Trophoblast cell (in vitro differentiated cells and primary cell): ENCODE measurements at regions not wholly inside any gene's neighbourhood (a gene's known extent, or its start where the extent isn't known, plus 50 kb on each side); places are given as distances from the start of the nearest gene placed in this dataset.

ENCODE experiments used
- DNase-seq, 2 donors: peaks; one replicate each; pipeline ENCODE4 v3.0.0-alpha.2; 2016
- H2AFZ ChIP-seq: 2 replicates; pipeline ENCODE4 v1.6.1; 2013; ENCODE audit warnings: low read length, moderate library complexity, mild to moderate bottlenecking; ENCODE audit not compliant: insufficient read depth, poor library complexity
- H2AK5ac ChIP-seq: 2 replicates; pipeline ENCODE4 v1.6.1; 2013; ENCODE audit warnings: mild to moderate bottlenecking, low read length
- H2BK120ac ChIP-seq: 2 replicates; pipeline ENCODE4 v1.6.1; 2013; ENCODE audit warnings: low read length, mild to moderate bottlenecking, moderate library complexity; ENCODE audit not compliant: insufficient read depth, poor library complexity
- H2BK12ac ChIP-seq: 2 replicates; pipeline ENCODE4 v1.6.1; 2013; ENCODE audit warnings: mild to moderate bottlenecking, low read length, moderate library complexity
- H2BK5ac ChIP-seq: 2 replicates; pipeline ENCODE4 v1.6.1; 2013; ENCODE audit warnings: low read length, low read depth, moderate library complexity, mild to moderate bottlenecking; ENCODE audit not compliant: poor library complexity
- H3K14ac ChIP-seq: 2 replicates; pipeline ENCODE4 v1.6.1; 2013; ENCODE audit warnings: mild to moderate bottlenecking, low read length
- H3K18ac ChIP-seq: 2 replicates; pipeline ENCODE4 v1.6.1; 2013; ENCODE audit warnings: mild to moderate bottlenecking, low read length
- H3K23ac ChIP-seq: 2 replicates; pipeline ENCODE4 v1.6.1; 2013; ENCODE audit warnings: low read length
- H3K27ac ChIP-seq: 2 replicates; pipeline ENCODE4 v1.5.1; 2013; ENCODE audit warnings: low read depth, mild to moderate bottlenecking, inconsistent platforms, low read length, moderate library complexity
- H3K27me3 ChIP-seq: 2 replicates; pipeline ENCODE4 v1.6.1; 2013; ENCODE audit warnings: inconsistent platforms, mild to moderate bottlenecking, low read length, moderate library complexity; ENCODE audit not compliant: insufficient read depth
- H3K36me3 ChIP-seq, 2 experiments: 1 replicate in 1 of 2; 2 replicates in 1 of 2; pipeline ENCODE4 v1.6.1; 2013; ENCODE audit warnings: low read length in 2 of 2, mild to moderate bottlenecking in 2 of 2, moderate library complexity in 1 of 2; ENCODE audit not compliant: insufficient read depth in 2 of 2, control insufficient read depth in 1 of 2
- H3K4ac ChIP-seq: 2 replicates; pipeline ENCODE4 v1.6.1; 2013; ENCODE audit warnings: low read depth, mild to moderate bottlenecking, low read length, moderate library complexity
- H3K4me1 ChIP-seq, 2 experiments: 1 replicate in 1 of 2; 2 replicates in 1 of 2; pipeline ENCODE4 v1.6.1; 2013; ENCODE audit warnings: low read length in 2 of 2, mild to moderate bottlenecking in 2 of 2, moderate library complexity in 1 of 2; ENCODE audit not compliant: insufficient read depth in 2 of 2, control insufficient read depth in 1 of 2
- H3K4me2 ChIP-seq: 2 replicates; pipeline ENCODE4 v1.6.1; 2013; ENCODE audit warnings: inconsistent platforms, mild to moderate bottlenecking, low read length, moderate library complexity
- H3K4me3 ChIP-seq: 2 replicates; pipeline ENCODE4 v1.5.1; 2013; ENCODE audit warnings: mild to moderate bottlenecking, low read depth, low read length, inconsistent platforms
- H3K79me1 ChIP-seq: one replicate; pipeline ENCODE4 v1.6.1; 2013; ENCODE audit warnings: low read length
- H3K79me2 ChIP-seq: 2 replicates; pipeline ENCODE4 v1.6.1; 2013; ENCODE audit warnings: low read length, mild to moderate bottlenecking; ENCODE audit not compliant: control insufficient read depth, insufficient read depth, poor library complexity
- H3K9ac ChIP-seq: 2 replicates; pipeline ENCODE4 v1.6.1; 2013; ENCODE audit warnings: mild to moderate bottlenecking, low read length
- H3K9me3 ChIP-seq: 2 replicates; pipeline ENCODE4 v1.6.1; 2013; ENCODE audit warnings: low read depth, mild to moderate bottlenecking, control low read depth, inconsistent platforms, low read length; ENCODE audit not compliant: insufficient read depth
- H4K12ac ChIP-seq: 2 replicates; pipeline ENCODE4 v1.6.1; 2013; ENCODE audit warnings: low read depth, mild to moderate bottlenecking, low read length, moderate library complexity
- H4K8ac ChIP-seq: 2 replicates; pipeline ENCODE4 v1.6.1; 2013; ENCODE audit warnings: low read depth, mild to moderate bottlenecking, low read length, moderate library complexity
- H4K91ac ChIP-seq: one replicate; pipeline ENCODE4 v1.6.1; 2013; ENCODE audit warnings: low read depth, mild to moderate bottlenecking, low read length, moderate library complexity
- WGBS: extraction: QIAGEN DNeasy Blood & Tissue Kit; methylation state at CpG from one replicate; pipeline ENCODE4 v1.1.7; 2013; ENCODE audit warnings: missing lambda C conversion rate; ENCODE audit not compliant: insufficient read length, insufficient coverage; ENCODE audit errors: extremely low coverage; 5-methylcytosine and 5-hydroxymethylcytosine counted together

DNA sequence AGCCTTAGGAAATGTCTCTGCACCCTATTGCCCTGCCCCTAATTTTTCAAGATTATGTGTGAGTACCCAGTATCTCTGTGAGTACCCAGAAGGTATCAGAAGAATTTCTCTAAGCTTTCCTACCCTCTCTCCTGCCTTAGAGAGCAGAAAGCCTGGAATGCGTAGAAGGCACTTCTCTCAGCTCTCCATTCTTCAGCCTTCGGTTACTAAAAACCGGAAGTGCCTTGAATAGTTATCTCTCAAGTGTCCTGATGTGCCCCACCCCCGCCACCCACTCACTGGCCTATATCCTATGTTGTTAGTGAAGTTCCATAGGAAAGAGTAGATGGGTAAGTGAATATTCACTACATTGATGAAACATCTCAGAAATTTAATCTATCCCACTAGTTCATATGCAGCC, 210.7 kb upstream of the CDH10 start:
- Histone ChIP-seq H3K9me3 (no peaks in the 10 kb centered on the region), H2BK120ac (no peak overlapping the region), H3K27ac (no peak overlapping the region), H3K14ac (no peak overlapping the region), H2BK12ac (no peak overlapping the region), H3K36me3 (no peaks in the 10 kb centered on the region), H3K9ac (no peak overlapping the region), H3K79me2 (no peaks in the 10 kb centered on the region), H3K27me3 (no peaks in the 10 kb centered on the region), H2AFZ (no peak overlapping the region), H3K18ac (no peak overlapping the region), H3K4me3 (no peak overlapping the region), H3K4me1 (no peaks in the 10 kb centered on the region), H2AK5ac (no peak overlapping the region), H3K23ac (no peak overlapping the region), H4K8ac (no peak overlapping the region), H4K12ac (no peak overlapping the region), H2BK5ac (no peak overlapping the region), H3K4ac (no peak overlapping the region), H3K4me2 (no peak overlapping the region), H4K91ac (no peak overlapping the region), H3K79me1 (no peaks in the 10 kb centered on the region)
- DNase-seq: no peak
- no CpG with 5 or more reads among the region's 4 CpGs for WGBS

DNA sequence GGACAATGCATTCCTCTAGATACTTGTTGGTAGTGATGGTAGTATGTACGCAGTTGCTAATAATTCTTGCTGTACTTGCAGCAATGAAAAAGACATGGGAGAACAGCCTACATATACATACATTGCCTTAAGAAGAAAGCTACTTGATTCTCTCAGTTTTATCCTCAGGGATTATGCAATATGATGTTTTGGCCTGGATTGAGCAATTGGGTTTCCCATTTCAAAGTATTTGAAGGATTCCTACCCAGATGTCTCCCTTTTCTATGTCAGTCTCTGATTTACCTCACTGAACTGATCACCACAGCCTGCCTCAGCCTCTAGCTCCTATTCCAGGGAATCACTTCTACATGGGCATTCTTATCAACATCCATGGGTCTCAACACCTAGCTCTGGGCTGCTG, 210.1 kb upstream of the CDH10 start:
- H4K91ac ChIP-seq: no peak overlapping the region
- no peak overlapping the region for H3K4ac ChIP-seq
- no peak overlapping the region for H2AFZ ChIP-seq
- no peak overlapping the region for H2AK5ac ChIP-seq
- no peaks in the 10 kb centered on the region for H3K9me3 ChIP-seq
- no peaks in the 10 kb centered on the region for H3K79me1 ChIP-seq
- no peaks in the 10 kb centered on the region for H3K4me1 ChIP-seq
- H3K4me3 ChIP-seq: no peak overlapping the region
- peak in 1 of 2 donors; percentile 34 for DNase-seq
- H3K79me2 ChIP-seq: no peaks in the 10 kb centered on the region
- H3K27me3 ChIP-seq: no peaks in the 10 kb centered on the region
- H3K27ac ChIP-seq: no peak overlapping the region
- no CpG with 5 or more reads among the region's 1 CpG for WGBS
- no peak overlapping the region for H4K12ac ChIP-seq
- no peak overlapping the region for H3K18ac ChIP-seq
- no peak overlapping the region for H3K9ac ChIP-seq
- no peak overlapping the region for H2BK120ac ChIP-seq
- H2BK12ac ChIP-seq: no peak overlapping the region
- H3K14ac ChIP-seq: no peak overlapping the region
- no peak overlapping the region for H3K4me2 ChIP-seq
- H3K36me3 ChIP-seq: no peaks in the 10 kb centered on the region
- H3K23ac ChIP-seq: no peak overlapping the region
- H2BK5ac ChIP-seq: no peak overlapping the region
- no peak overlapping the region for H4K8ac ChIP-seq

DNA sequence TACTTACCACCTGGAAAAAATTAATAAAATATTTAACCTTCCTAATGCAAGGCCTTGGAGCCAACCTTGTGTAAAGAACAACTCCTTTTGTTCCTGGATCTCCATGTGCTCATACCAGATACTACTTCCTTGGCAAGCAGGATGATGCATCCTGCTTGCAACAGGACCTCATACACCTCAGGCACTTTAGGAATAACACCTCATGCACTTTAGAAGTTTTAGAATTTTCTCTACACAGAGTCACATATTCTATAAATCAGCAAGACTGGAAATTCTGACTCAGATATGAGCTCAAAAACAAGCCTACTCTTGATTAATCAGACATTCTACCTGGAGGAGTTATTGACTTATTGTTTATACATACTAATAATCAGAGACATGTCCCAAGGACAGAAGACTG, 209.6 kb upstream of the CDH10 start:
- Histone ChIP-seq H3K4ac (no peak overlapping the region), H4K8ac (no peak overlapping the region), H3K23ac (no peak overlapping the region), H3K9me3 (no peaks in the 10 kb centered on the region), H3K27ac (no peak overlapping the region), H4K12ac (no peak overlapping the region), H3K4me3 (no peak overlapping the region), H3K27me3 (no peaks in the 10 kb centered on the region), H2BK5ac (no peak overlapping the region), H3K4me1 (no peaks in the 10 kb centered on the region), H3K79me1 (no peaks in the 10 kb centered on the region), H2AFZ (no peak overlapping the region), H4K91ac (no peak overlapping the region), H3K14ac (no peak overlapping the region), H2BK12ac (no peak overlapping the region), H3K4me2 (no peak overlapping the region), H2BK120ac (no peak overlapping the region), H3K79me2 (no peaks in the 10 kb centered on the region), H3K9ac (no peak overlapping the region), H3K36me3 (no peaks in the 10 kb centered on the region), H3K18ac (no peak overlapping the region), H2AK5ac (no peak overlapping the region)
- DNase-seq: peak in 1 of 2 donors; percentile 6

DNA sequence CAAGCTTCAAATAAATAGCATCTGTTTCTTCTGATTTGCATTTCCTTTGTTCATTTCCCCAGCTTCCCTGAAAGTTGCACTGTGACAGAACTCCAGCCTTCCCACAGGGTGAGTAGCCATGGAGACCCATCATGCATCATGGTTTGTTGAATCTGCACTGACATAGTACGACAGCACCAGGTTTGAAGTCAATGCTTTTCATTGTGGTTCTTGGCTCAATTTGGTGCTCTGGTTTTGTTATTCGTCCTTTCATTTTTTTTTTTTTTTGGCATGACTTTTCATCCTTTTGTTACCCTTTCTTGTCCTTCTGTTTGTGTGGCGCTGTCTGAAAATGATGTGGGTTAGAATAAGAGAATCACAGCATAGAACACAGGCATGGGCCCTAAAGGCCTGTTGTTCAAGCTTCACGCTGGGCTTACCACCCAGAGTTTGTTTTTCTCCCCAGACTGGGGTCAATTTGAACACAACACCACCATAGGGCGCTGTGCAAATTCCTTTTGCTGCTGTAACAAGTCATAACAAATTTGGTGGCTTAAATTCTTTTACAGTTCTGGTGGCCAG, 206.2 kb upstream of the CDH10 start:
- no peak overlapping the region for H4K12ac ChIP-seq
- H2AK5ac ChIP-seq: no peak overlapping the region
- WGBS: no CpG with 5 or more reads among the region's 5 CpGs
- no peak overlapping the region for H3K4ac ChIP-seq
- H3K9me3 ChIP-seq: no peaks in the 10 kb centered on the region
- H3K27me3 ChIP-seq: no peaks in the 10 kb centered on the region
- no peak overlapping the region for H4K8ac ChIP-seq
- H3K27ac ChIP-seq: no peak overlapping the region
- no peak for DNase-seq
- no peak overlapping the region for H3K4me3 ChIP-seq
- no peak overlapping the region for H2BK5ac ChIP-seq
- H3K4me1 ChIP-seq: no peaks in the 10 kb centered on the region
- no peaks in the 10 kb centered on the region for H3K79me2 ChIP-seq
- no peak overlapping the region for H3K4me2 ChIP-seq
- H4K91ac ChIP-seq: no peak overlapping the region
- H2AFZ ChIP-seq: no peak overlapping the region
- no peaks in the 10 kb centered on the region for H3K79me1 ChIP-seq
- no peak overlapping the region for H2BK12ac ChIP-seq
- H3K9ac ChIP-seq: no peak overlapping the region
- no peak overlapping the region for H3K14ac ChIP-seq
- no peak overlapping the region for H3K23ac ChIP-seq
- H3K36me3 ChIP-seq: no peaks in the 10 kb centered on the region
- H2BK120ac ChIP-seq: no peak overlapping the region
- H3K18ac ChIP-seq: no peak overlapping the region
